ENCODE measurements at regions not wholly inside any gene's neighbourhood (a gene's known extent, or its start where the extent isn't known, plus 50 kb on each side); places are given as distances from the start of the nearest gene placed in this dataset.

GRCh38 chr3:20539666-20540065 lies 353.7 kb upstream of the SGO1 start:
- TF ChIP-seq, protein P1, sequence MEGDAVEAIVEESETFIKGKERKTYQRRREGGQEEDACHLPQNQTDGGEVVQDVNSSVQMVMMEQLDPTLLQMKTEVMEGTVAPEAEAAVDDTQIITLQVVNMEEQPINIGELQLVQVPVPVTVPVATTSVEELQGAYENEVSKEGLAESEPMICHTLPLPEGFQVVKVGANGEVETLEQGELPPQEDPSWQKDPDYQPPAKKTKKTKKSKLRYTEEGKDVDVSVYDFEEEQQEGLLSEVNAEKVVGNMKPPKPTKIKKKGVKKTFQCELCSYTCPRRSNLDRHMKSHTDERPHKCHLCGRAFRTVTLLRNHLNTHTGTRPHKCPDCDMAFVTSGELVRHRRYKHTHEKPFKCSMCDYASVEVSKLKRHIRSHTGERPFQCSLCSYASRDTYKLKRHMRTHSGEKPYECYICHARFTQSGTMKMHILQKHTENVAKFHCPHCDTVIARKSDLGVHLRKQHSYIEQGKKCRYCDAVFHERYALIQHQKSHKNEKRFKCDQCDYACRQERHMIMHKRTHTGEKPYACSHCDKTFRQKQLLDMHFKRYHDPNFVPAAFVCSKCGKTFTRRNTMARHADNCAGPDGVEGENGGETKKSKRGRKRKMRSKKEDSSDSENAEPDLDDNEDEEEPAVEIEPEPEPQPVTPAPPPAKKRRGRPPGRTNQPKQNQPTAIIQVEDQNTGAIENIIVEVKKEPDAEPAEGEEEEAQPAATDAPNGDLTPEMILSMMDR (conservative IDR thresholded peaks at IDR 0.05; ENCODE audit: low read depth in 2 of 2): no peak
- TF ChIP-seq ZNF114 (CRISPR knock-in tag; IDR thresholded peaks at IDR 0.05) (no peak), EZH2 (IDR thresholded peaks at IDR 0.05; ENCODE audit: low read depth, unreplicated experiment) (no peak), CREB1 (CRISPR knock-in tag; IDR thresholded peaks at IDR 0.05; ENCODE audit: low read depth) (no peak), JUNB (IDR thresholded peaks at IDR 0.05; ENCODE audit: unreplicated experiment) (no peak), POLR2AphosphoS5 (IDR thresholded peaks at IDR 0.05; ENCODE audit: low read depth) (no peak), NANOG (IDR thresholded peaks at IDR 0.05; ENCODE audit: borderline replicate concordance) (no peak)
- TF ChIP-seq, protein P2, sequence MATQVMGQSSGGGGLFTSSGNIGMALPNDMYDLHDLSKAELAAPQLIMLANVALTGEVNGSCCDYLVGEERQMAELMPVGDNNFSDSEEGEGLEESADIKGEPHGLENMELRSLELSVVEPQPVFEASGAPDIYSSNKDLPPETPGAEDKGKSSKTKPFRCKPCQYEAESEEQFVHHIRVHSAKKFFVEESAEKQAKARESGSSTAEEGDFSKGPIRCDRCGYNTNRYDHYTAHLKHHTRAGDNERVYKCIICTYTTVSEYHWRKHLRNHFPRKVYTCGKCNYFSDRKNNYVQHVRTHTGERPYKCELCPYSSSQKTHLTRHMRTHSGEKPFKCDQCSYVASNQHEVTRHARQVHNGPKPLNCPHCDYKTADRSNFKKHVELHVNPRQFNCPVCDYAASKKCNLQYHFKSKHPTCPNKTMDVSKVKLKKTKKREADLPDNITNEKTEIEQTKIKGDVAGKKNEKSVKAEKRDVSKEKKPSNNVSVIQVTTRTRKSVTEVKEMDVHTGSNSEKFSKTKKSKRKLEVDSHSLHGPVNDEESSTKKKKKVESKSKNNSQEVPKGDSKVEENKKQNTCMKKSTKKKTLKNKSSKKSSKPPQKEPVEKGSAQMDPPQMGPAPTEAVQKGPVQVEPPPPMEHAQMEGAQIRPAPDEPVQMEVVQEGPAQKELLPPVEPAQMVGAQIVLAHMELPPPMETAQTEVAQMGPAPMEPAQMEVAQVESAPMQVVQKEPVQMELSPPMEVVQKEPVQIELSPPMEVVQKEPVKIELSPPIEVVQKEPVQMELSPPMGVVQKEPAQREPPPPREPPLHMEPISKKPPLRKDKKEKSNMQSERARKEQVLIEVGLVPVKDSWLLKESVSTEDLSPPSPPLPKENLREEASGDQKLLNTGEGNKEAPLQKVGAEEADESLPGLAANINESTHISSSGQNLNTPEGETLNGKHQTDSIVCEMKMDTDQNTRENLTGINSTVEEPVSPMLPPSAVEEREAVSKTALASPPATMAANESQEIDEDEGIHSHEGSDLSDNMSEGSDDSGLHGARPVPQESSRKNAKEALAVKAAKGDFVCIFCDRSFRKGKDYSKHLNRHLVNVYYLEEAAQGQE (IDR thresholded peaks at IDR 0.05; ENCODE audit: unreplicated experiment): no peak
